Mesenteric fat pad (tissue), 1 donor: ENCODE measurements at regions not wholly inside any gene's neighbourhood (a gene's known extent, or its start where the extent isn't known, plus 50 kb on each side); places are given as distances from the start of the nearest gene placed in this dataset.

ENCODE experiments used
- DNase-seq: peaks from one replicate; pipeline ENCODE4 v3.0.0-alpha.2; 2020; ENCODE audit warnings: low spot score
- donor health status: DM: yes; HTN: yes; CAD: no.

GRCh38 chr2:15763822-15764682 lies 172.4 kb downstream of the DDX1 start:
- DNase-seq: no peak

GRCh38 chr2:15764683-15765011 lies 173.0 kb downstream of the DDX1 start:
- DNase-seq: no peak

- no peak for DNase-seq
These were observed 173.5 kb downstream of the DDX1 start for GRCh38 chr2:15765211-15765610.

GRCh38 chr2:15765686-15766302 lies 174.1 kb downstream of the DDX1 start:
- no peak for DNase-seq

GRCh38 chr2:15766303-15766861 lies 174.0 kb upstream of the MYCN start:
- DNase-seq: peak; percentile 73

- no peak for DNase-seq
These were observed 173.3 kb upstream of the MYCN start for GRCh38 chr2:15766911-15767597.

- DNase-seq: peak; percentile 73
These were observed 172.7 kb upstream of the MYCN start for GRCh38 chr2:15767679-15768078.

GRCh38 chr2:15768142-15768541 lies 172.2 kb upstream of the MYCN start:
- no peak for DNase-seq

- DNase-seq: no peak
These were observed 171.7 kb upstream of the MYCN start for GRCh38 chr2:15768615-15769014.

GRCh38 chr2:15769235-15769634 lies 171.1 kb upstream of the MYCN start:
- no peak for DNase-seq

GRCh38 chr2:15769676-15770547 lies 170.4 kb upstream of the MYCN start:
- DNase-seq: peak; percentile 60

GRCh38 chr2:15770606-15771005 lies 169.7 kb upstream of the MYCN start:
- DNase-seq: peak; percentile 60

- peak; percentile 57 for DNase-seq
These were observed 169.2 kb upstream of the MYCN start for GRCh38 chr2:15771124-15771523.

GRCh38 chr2:15772086-15772595 lies 168.2 kb upstream of the MYCN start:
- peak; percentile 67 for DNase-seq

- DNase-seq: no peak
These were observed 167.7 kb upstream of the MYCN start for GRCh38 chr2:15772681-15773080.

- no peak for DNase-seq
These were observed 167.1 kb upstream of the MYCN start for GRCh38 chr2:15773204-15773603.

GRCh38 chr2:15773846-15774245 lies 166.5 kb upstream of the MYCN start:
- no peak for DNase-seq

- DNase-seq: no peak
These were observed 164.4 kb upstream of the MYCN start for GRCh38 chr2:15775753-15776628.

GRCh38 chr2:15776629-15776919 lies 163.8 kb upstream of the MYCN start:
- DNase-seq: no peak
